GM12873 (cell line): ENCODE measurements at regions not wholly inside any gene's neighbourhood (a gene's known extent, or its start where the extent isn't known, plus 50 kb on each side); places are given as distances from the start of the nearest gene placed in this dataset.

Experiments used
- CTCF ChIP-seq: IDR thresholded peaks from 2 replicates; pipeline ENCODE4 v1.5.1; 2012; ENCODE audit warnings: low read depth, mild to moderate bottlenecking, moderate library complexity, low read length, control low read depth; ENCODE audit not compliant: insufficient read depth; ENCODE audit errors: missing control alignments

- no peak for TF ChIP-seq CTCF
Measured at GRCh38 chr1:194277927-194278326, 1091.5 kb upstream of the B3GALT2 start.

GRCh38 chr1:194273660-194274059 is 1087.2 kb upstream of the B3GALT2 start:
- TF ChIP-seq CTCF = no peak

- TF ChIP-seq CTCF = no peak
Measured at GRCh38 chr1:194268839-194269238, 1082.4 kb upstream of the B3GALT2 start.

- TF ChIP-seq CTCF = no peak
Measured at GRCh38 chr1:194267021-194267420, 1080.6 kb upstream of the B3GALT2 start.

GRCh38 chr1:194256010-194256409 is 1069.6 kb upstream of the B3GALT2 start:
- no peak for TF ChIP-seq CTCF

GRCh38 chr1:194252199-194252598 is 1065.8 kb upstream of the B3GALT2 start:
- no peak for TF ChIP-seq CTCF

GRCh38 chr1:194241215-194241614 is 1054.8 kb upstream of the B3GALT2 start:
- TF ChIP-seq CTCF = no peak
